ENCODE measurements at regions not wholly inside any gene's neighbourhood (a gene's known extent, or its start where the extent isn't known, plus 50 kb on each side); places are given as distances from the start of the nearest gene placed in this dataset.

GRCh38 chr5:155285706-155286105, 272.2 kb downstream of the KIF4B start:
- DNase-seq, result no peak
- no peak overlapping the region for H3K27ac Mint-ChIP-seq
- H3K4me3 Mint-ChIP-seq, result no peak overlapping the region
- peaks cover 0 to 8% of the 10 kb centered on the region in 2 donors for H3K9me3 Mint-ChIP-seq
- no peaks in the 10 kb centered on the region for H3K4me1 Mint-ChIP-seq
- peaks cover 18% of the 10 kb centered on the region for H3K27me3 Mint-ChIP-seq
- no peak for ATAC-seq

- H3K27me3 Mint-ChIP-seq, result peaks cover 8% of the 10 kb centered on the region
- H3K4me1 Mint-ChIP-seq, result no peaks in the 10 kb centered on the region
- DNase-seq (no peak), ATAC-seq (no peak)
- H3K27ac Mint-ChIP-seq, result no peak overlapping the region
- no peak overlapping the region for H3K4me3 Mint-ChIP-seq
- peaks cover 0 to 4% of the 10 kb centered on the region in 2 donors for H3K9me3 Mint-ChIP-seq
These were observed 277.4 kb downstream of the KIF4B start for GRCh38 chr5:155290937-155291336.

- H3K27ac Mint-ChIP-seq, result no peak overlapping the region
- H3K4me3 Mint-ChIP-seq, result no peak overlapping the region
- no peak for DNase-seq
- no peaks in the 10 kb centered on the region for H3K4me1 Mint-ChIP-seq
- H3K27me3 Mint-ChIP-seq, result no peaks in the 10 kb centered on the region
- ATAC-seq, result no peak
- no peaks in the 10 kb centered on the region for H3K9me3 Mint-ChIP-seq
These were observed 280.1 kb downstream of the KIF4B start for GRCh38 chr5:155293605-155294178.

- no peak overlapping the region for H3K4me3 Mint-ChIP-seq
- H3K9me3 Mint-ChIP-seq, result no peaks in the 10 kb centered on the region
- H3K27ac Mint-ChIP-seq, result no peak overlapping the region
- no peaks in the 10 kb centered on the region for H3K27me3 Mint-ChIP-seq
- ATAC-seq (no peak), DNase-seq (no peak)
- H3K4me1 Mint-ChIP-seq, result no peaks in the 10 kb centered on the region
These were observed 281.6 kb downstream of the KIF4B start for GRCh38 chr5:155295111-155295510.

GRCh38 chr5:155299386-155300005, 285.9 kb downstream of the KIF4B start:
- H3K4me3 Mint-ChIP-seq, result no peak overlapping the region
- no peak overlapping the region for H3K27ac Mint-ChIP-seq
- DNase-seq, result no peak
- no peaks in the 10 kb centered on the region for H3K4me1 Mint-ChIP-seq
- H3K27me3 Mint-ChIP-seq, result no peaks in the 10 kb centered on the region
- ATAC-seq, result peak; percentile 20
- H3K9me3 Mint-ChIP-seq, result no peaks in the 10 kb centered on the region

GRCh38 chr5:155303120-155303519, 289.6 kb downstream of the KIF4B start:
- Mint-ChIP-seq H3K4me3 (no peak overlapping the region), H3K27ac (no peak overlapping the region), H3K9me3 (no peaks in the 10 kb centered on the region), H3K4me1 (no peaks in the 10 kb centered on the region), H3K27me3 (no peaks in the 10 kb centered on the region)
- ATAC-seq (no peak), DNase-seq (no peak)

GRCh38 chr5:155307229-155307628, 293.7 kb downstream of the KIF4B start:
- Mint-ChIP-seq H3K4me1 (no peaks in the 10 kb centered on the region), H3K27ac (no peak overlapping the region), H3K27me3 (peaks cover 7% of the 10 kb centered on the region), H3K4me3 (no peak overlapping the region), H3K9me3 (no peaks in the 10 kb centered on the region)
- DNase-seq, result no peak
- ATAC-seq, result no peak

GRCh38 chr5:155308289-155308688, 294.7 kb downstream of the KIF4B start:
- Mint-ChIP-seq H3K27ac (no peak overlapping the region), H3K9me3 (no peaks in the 10 kb centered on the region), H3K4me3 (no peak overlapping the region), H3K4me1 (no peaks in the 10 kb centered on the region), H3K27me3 (peaks cover 7% of the 10 kb centered on the region)
- no peak for ATAC-seq
- DNase-seq, result no peak

GRCh38 chr5:155309021-155309746, 295.6 kb downstream of the KIF4B start:
- DNase-seq (no peak), ATAC-seq (no peak)
- no peak overlapping the region for H3K27ac Mint-ChIP-seq
- no peaks in the 10 kb centered on the region for H3K9me3 Mint-ChIP-seq
- no peaks in the 10 kb centered on the region for H3K4me1 Mint-ChIP-seq
- no peak overlapping the region for H3K4me3 Mint-ChIP-seq
- H3K27me3 Mint-ChIP-seq, result peaks cover 7% of the 10 kb centered on the region

GRCh38 chr5:155311721-155312120, 298.2 kb downstream of the KIF4B start:
- H3K9me3 Mint-ChIP-seq, result peaks cover 0 to 12% of the 10 kb centered on the region in 2 donors
- ATAC-seq (no peak), DNase-seq (no peak)
- H3K27ac Mint-ChIP-seq, result no peak overlapping the region
- peaks cover 7% of the 10 kb centered on the region for H3K27me3 Mint-ChIP-seq
- no peak overlapping the region for H3K4me3 Mint-ChIP-seq
- H3K4me1 Mint-ChIP-seq, result no peaks in the 10 kb centered on the region

GRCh38 chr5:155313518-155313917, 300.0 kb downstream of the KIF4B start:
- Mint-ChIP-seq H3K27ac (no peak overlapping the region), H3K27me3 (peaks cover 7% of the 10 kb centered on the region), H3K4me3 (no peak overlapping the region), H3K9me3 (peaks cover 4 to 12% of the 10 kb centered on the region in 2 donors), H3K4me1 (no peaks in the 10 kb centered on the region)
- no peak for ATAC-seq
- DNase-seq, result no peak

GRCh38 chr5:155316070-155316714, 302.6 kb downstream of the KIF4B start:
- no peak for ATAC-seq
- H3K27me3 Mint-ChIP-seq, result peaks cover 7% of the 10 kb centered on the region
- no peak overlapping the region for H3K4me3 Mint-ChIP-seq
- H3K9me3 Mint-ChIP-seq, result peaks cover 4 to 12% of the 10 kb centered on the region in 2 donors
- DNase-seq, result no peak
- no peak overlapping the region for H3K27ac Mint-ChIP-seq
- no peaks in the 10 kb centered on the region for H3K4me1 Mint-ChIP-seq

GRCh38 chr5:155332618-155333017, 319.1 kb downstream of the KIF4B start:
- no peak overlapping the region for H3K4me3 Mint-ChIP-seq
- DNase-seq (no peak), ATAC-seq (no peak)
- H3K27me3 Mint-ChIP-seq, result no peaks in the 10 kb centered on the region
- no peaks in the 10 kb centered on the region for H3K4me1 Mint-ChIP-seq
- H3K9me3 Mint-ChIP-seq, result peaks cover 0 to 4% of the 10 kb centered on the region in 2 donors
- no peak overlapping the region for H3K27ac Mint-ChIP-seq

- Mint-ChIP-seq H3K9me3 (peaks cover 0 to 4% of the 10 kb centered on the region in 2 donors), H3K4me1 (no peaks in the 10 kb centered on the region), H3K27me3 (peaks cover 6% of the 10 kb centered on the region), H3K4me3 (no peak overlapping the region), H3K27ac (no peak overlapping the region)
- DNase-seq (no peak), ATAC-seq (no peak)
These were observed 329.4 kb downstream of the KIF4B start for GRCh38 chr5:155342956-155343355.

GRCh38 chr5:155343468-155343867, 329.9 kb downstream of the KIF4B start:
- Mint-ChIP-seq H3K27ac (no peak overlapping the region), H3K4me1 (no peaks in the 10 kb centered on the region), H3K9me3 (peaks cover 0 to 5% of the 10 kb centered on the region in 2 donors), H3K4me3 (no peak overlapping the region), H3K27me3 (peaks cover 6% of the 10 kb centered on the region)
- DNase-seq (no peak), ATAC-seq (no peak)

GRCh38 chr5:155353231-155353630, 339.7 kb downstream of the KIF4B start:
- no peak for DNase-seq
- peaks cover 18 to 23% of the 10 kb centered on the region in 2 donors for H3K9me3 Mint-ChIP-seq
- ATAC-seq, result no peak
- no peaks in the 10 kb centered on the region for H3K27me3 Mint-ChIP-seq
- H3K27ac Mint-ChIP-seq, result no peak overlapping the region
- no peaks in the 10 kb centered on the region for H3K4me1 Mint-ChIP-seq
- H3K4me3 Mint-ChIP-seq, result no peak overlapping the region

Measured in stimulated activated naive CD8-positive, alpha-beta T cell treated with anti-CD3 and anti-CD28 coated beads, Interleukin-15, amount 100 ng/mL, for 72 hours (primary cell).